HCEC 1CT (cell line): ENCODE measurements at regions not wholly inside any gene's neighbourhood (a gene's known extent, or its start where the extent isn't known, plus 50 kb on each side); places are given as distances from the start of the nearest gene placed in this dataset.

ENCODE experiments used
- DNase-seq: peaks from one replicate; pipeline ENCODE4 v3.0.0-alpha.2; 2017

GRCh38 chr2:62364791-62365528 is 141.0 kb downstream of the TMEM17 start:
- DNase-seq = no peak

- DNase-seq = no peak
Measured at GRCh38 chr2:62363166-62363565, 142.8 kb downstream of the TMEM17 start.

GRCh38 chr2:62362561-62362960 is 143.4 kb downstream of the TMEM17 start:
- DNase-seq = no peak

GRCh38 chr2:62361964-62362363 is 144.0 kb downstream of the TMEM17 start:
- DNase-seq = no peak

GRCh38 chr2:62354771-62355561 is 151.0 kb downstream of the TMEM17 start:
- DNase-seq = no peak

GRCh38 chr2:62352031-62352430 is 154.0 kb downstream of the TMEM17 start:
- DNase-seq = no peak

DNA sequence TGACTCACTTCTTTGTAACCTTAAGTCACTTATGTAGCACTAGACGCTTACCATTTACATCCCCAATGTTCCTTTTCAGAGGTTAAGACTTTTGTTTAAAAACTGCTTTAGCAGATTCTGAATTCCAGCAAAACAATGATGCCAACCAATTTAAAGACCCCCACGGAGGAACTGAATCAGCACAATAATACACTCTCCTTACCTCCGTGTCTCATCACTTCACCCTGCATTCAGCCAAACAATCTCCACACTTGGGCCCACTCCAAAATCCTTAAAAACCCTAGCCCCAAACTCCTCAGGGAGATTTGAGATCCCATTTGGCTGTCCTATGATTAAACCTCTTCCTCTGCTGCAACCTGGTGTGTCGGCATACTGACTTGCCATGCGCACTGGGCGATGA is 153.9 kb downstream of the B3GNT2 start:
- no peak for DNase-seq

- DNase-seq = no peak
Measured at GRCh38 chr2:62348700-62349099, 152.8 kb downstream of the B3GNT2 start.

DNA sequence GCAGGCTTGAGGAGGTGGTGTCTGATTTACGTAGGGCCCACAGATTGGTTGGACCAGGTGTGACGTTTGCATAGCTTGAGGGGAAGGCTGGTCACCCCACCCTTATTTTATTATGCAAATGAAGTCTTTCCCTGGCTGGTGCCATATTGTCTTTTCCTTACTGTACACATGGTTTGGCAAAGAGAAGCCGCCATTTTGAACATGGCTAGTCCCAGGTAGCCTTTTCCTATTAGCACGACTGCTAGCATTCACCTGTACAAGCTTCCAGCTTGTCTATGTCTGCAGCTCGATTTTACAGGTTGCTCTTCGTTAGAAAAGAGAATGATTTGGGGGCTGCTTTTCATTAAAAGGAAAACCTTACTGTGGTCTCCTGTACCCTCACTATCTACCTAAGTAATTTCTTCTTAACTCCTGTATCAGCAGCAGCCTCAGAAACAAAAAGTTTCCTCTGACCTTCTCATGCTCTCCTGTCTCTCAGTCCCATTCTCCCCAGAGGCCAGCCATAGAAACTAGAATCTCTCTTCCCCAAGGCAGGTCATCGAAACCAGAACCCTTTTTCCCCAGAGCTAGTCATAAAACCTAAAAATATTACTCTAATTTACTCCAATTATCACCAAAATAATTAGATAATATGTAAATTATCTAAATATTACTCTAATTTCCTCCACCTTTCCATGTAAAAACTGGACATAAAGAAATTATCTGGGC is 151.8 kb downstream of the B3GNT2 start:
- no peak for DNase-seq

DNA sequence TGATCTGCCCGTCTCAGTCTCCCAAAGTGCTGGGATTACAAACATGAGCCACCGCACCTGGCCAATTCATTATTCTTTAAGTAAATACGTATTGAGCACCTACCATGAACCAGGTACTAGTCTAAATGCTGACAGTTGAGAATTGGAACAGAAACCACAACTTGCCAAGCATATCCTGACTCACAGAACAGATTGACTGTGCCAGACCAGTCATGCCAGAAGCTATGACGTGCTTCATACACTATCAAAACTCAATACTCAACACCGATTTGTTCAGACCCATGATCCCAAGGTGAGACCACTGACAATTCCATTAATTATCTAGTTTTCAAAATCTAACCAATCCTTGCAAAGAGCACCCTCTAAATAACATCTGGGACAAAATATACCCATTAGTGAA is 148.6 kb downstream of the B3GNT2 start:
- no peak for DNase-seq

DNA sequence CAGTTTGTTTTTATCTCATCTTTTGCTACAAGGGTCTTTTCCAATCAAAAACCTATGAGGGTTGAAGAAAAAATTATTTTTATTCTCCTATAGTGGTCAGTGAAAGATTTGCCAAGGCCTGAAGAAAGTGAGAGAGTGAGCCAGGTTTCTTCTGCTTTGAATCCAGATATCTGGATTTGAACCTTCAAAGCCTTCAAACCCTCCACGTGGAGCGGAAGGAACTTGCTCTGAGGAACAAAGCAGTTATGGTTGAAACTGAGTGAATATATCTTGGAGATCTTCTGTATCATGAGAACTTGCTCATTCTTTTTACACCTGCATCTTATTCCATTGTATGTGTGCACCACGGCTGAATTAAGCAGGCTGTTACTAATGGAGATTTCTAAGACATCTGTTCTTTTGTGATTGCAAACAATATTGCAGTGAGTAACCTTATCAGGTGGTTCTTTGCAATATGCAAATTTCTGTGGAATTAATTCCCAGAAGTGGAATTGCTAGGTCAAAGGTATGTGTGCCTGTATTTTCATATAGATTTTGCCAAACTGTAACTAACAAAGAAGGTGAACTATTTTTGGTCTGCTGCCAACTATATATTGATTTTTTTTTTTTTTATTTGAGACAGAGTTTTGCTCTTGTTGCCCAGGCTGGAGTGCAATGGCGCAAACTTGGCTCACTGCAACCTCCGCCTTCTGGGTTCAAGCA is 147.9 kb downstream of the B3GNT2 start:
- DNase-seq = no peak

DNA sequence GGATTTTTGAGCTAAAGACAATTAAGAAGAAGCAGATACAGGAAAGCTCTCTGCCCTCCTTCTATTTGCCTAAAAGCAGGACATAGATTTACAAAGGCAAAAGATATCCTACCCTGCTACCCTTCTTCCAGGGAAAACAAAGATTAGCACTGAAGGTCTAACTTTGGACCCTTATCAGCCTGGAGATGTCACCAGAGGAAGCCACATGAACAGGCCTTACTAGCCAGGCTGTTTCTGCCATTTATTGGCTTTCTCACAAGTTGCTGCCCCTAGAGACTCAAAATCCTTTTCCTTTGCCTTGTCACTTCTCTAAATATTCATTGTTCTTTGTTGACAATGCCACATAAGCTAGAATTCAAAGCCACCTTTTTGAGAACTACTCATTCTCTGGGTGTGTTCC is 147.3 kb downstream of the B3GNT2 start:
- DNase-seq = no peak

- DNase-seq = no peak
Measured at GRCh38 chr2:62340994-62341484, 145.1 kb downstream of the B3GNT2 start.

- no peak for DNase-seq
Measured at GRCh38 chr2:62339837-62340236, 143.9 kb downstream of the B3GNT2 start.

DNA sequence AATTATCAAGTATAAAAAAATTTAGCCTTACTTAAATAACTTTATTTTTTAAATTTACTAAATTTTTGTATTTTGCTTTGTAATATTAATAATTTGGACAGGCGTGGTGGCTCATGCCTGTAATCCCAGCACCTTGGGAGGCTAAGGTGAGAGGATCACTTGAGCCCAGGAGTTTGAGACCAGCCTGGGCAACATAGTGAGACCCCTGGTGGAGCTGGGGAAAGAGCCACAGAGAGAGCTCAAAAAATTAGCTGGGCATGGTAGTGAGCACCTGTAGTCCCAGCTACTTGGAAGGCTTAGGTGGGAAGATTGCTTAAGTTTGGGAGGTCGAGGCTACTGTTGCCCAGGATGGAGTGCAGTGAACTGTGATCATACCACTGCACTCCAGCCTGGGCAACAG is 143.5 kb downstream of the B3GNT2 start:
- DNase-seq = no peak

DNA sequence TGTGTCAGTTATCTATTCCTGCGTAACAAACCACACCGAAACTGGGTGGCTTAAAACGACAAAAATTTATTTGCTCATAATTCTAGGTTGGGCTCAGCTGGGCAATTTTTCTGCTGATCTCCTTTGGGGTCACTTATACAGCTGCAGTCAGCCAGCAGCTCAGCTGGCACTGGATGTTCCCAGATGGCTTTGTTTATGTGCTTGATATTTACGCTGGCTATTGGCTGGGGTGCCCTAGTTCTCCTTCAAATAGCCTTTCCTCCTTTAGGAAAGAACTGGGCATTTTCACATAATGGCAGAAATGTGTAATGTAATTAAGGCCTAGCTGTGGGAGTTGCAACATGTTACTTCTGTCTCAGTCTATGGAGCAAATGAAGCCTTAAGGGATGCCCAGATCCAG is 142.2 kb downstream of the B3GNT2 start:
- DNase-seq = no peak

GRCh38 chr2:62337403-62337802 is 141.5 kb downstream of the B3GNT2 start:
- DNase-seq = no peak

DNA sequence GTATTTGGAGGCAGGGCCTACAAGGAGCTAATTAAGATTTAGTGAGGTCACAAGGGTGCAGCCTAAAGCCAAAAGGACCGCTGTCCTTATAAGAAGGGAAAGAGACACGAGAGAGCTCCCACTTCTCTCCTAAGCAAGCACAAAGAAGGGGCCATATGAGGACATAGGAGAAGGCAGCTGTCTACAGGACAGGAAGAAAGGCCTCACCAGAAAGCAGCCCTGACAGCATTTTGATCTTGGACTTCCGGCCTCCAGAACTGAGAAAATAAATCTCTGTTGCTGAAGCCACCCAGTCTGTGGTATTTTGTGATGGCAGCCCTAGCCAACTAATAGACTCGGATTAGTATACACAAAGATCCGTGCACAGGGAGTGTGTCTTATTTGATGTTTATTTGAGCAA is 139.7 kb downstream of the B3GNT2 start:
- no peak for DNase-seq

GRCh38 chr2:62334440-62335058 is 138.6 kb downstream of the B3GNT2 start:
- no peak for DNase-seq

DNA sequence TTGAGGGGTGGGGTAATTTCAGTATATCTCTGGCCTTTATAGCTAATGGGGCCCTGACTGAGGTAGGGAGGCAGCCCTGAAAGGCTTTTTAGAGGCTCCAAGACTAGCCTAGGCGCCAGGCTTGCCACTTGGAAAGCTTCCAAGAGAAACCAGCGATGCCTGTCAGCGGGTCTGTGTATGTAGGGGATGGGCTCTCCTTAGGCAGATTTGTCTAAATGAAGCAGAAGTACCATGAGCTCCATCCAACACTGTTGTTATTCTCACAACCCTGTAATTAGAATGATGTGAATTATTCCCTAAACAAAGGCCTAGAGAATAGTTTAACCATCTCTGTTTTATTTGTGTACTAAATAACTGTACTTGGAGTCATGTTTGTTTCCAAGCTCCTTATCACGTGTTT is 138.1 kb downstream of the B3GNT2 start:
- no peak for DNase-seq

DNA sequence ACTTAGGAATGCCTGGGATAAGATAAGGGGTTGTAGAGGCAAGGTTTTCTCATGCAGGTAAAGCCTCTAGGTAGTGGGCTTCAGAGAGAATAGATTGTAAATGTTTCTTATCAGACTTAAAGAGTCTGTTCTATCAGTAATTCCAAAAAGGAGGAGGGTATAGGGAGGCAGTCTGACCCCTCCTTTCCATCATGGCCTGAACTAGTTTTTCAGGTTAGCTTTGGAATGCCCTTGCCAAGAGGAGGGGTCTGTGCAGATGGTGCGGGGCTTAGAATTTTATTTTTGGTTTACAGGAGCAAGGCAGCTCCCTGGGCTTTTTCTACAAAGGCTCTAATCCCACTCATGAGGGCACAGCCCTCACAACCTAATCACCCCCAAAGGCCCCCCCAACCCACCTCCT is 135.0 kb downstream of the B3GNT2 start:
- no peak for DNase-seq

DNA sequence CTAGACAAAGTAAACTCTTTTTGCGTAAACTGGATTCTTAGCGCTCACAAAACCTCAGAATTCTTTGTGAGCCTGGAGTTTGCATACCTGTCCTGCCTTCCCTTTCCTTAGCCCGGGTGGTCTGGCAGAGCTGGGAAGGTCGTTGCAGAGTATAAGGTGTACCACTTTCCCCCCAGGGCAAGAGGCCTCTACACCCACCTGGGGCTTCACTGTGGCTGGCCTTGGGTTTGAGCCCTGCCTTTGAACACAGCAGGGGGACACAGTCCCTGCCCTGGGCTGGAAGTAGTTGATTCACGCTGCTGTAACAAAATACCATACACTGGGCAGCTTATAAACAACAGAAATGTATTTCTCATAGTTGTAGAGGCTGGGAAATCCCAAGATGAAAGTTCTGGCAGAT is 133.9 kb downstream of the B3GNT2 start:
- no peak for DNase-seq

DNA sequence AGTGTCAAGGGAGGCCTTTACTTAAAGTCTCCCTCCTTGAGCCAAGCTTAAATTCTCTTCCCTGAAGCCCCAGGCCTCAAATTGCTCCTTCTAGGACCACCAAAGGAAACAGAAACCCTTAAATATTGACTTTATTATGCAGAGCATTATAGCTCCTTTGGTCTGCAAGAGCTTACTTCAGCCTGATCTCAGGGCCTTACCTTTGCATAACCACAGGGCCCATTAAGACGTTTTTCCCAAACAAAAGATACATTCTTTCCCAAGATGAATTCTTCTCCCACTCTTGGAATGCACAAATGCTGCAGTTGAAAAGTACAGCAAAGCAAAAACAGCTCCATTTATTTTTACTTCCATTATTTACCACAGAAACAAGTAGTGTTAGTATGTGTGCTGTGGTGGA is 130.8 kb downstream of the B3GNT2 start:
- no peak for DNase-seq
